ENCODE measurements at regions not wholly inside any gene's neighbourhood (a gene's known extent, or its start where the extent isn't known, plus 50 kb on each side); places are given as distances from the start of the nearest gene placed in this dataset.

DNA sequence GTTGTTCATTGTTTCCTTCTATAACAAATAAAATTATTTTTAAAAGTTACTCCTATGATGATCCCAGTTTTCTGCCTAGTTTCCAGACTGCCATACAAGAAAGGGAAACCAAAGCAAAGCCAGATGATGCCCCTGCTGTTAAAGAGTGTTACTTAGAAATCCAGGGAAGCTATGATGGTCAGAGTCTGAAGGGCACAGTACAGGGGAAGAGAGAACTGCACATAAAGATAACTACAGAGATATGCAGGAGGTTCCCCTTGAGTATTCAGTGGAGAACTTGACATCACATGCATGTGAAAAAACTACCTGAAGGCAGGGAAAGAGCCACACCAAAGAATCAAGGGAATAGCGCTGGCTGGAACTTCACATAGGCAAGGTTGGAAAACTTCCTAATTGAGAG, 494.2 kb upstream of the FSTL5 start:
- Histone ChIP-seq H3K36me3 (no peaks in the 10 kb centered on the region), H3K27me3 (replicated peaks in 1 of 7) (no peaks in the 10 kb centered on the region), H3K27ac (no peak overlapping the region), H3K4me1 (no peaks in the 10 kb centered on the region), H3K4me3 (no peak overlapping the region), H3K9me3 (no peaks in the 10 kb centered on the region)
- TF ChIP-seq POLR2AphosphoS5 (IDR thresholded peaks at IDR 0.05): no peak
- TF ChIP-seq POLR2A (IDR thresholded peaks at IDR 0.05): no peak
- TF ChIP-seq, protein P1, sequence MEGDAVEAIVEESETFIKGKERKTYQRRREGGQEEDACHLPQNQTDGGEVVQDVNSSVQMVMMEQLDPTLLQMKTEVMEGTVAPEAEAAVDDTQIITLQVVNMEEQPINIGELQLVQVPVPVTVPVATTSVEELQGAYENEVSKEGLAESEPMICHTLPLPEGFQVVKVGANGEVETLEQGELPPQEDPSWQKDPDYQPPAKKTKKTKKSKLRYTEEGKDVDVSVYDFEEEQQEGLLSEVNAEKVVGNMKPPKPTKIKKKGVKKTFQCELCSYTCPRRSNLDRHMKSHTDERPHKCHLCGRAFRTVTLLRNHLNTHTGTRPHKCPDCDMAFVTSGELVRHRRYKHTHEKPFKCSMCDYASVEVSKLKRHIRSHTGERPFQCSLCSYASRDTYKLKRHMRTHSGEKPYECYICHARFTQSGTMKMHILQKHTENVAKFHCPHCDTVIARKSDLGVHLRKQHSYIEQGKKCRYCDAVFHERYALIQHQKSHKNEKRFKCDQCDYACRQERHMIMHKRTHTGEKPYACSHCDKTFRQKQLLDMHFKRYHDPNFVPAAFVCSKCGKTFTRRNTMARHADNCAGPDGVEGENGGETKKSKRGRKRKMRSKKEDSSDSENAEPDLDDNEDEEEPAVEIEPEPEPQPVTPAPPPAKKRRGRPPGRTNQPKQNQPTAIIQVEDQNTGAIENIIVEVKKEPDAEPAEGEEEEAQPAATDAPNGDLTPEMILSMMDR (IDR thresholded peaks at IDR 0.05 in 8 of 11, conservative IDR thresholded peaks at IDR 0.05 in 3 of 11): no peak
- DNase-seq: no peak
- WGBS, 5 donors: 90 to 100% (median 95%) methylated on average over 1 of the region's 1 CpG
- intact Hi-C loops (cut with DNase I; ENCODE audit: low total_unique reads): no loop called here

DNA sequence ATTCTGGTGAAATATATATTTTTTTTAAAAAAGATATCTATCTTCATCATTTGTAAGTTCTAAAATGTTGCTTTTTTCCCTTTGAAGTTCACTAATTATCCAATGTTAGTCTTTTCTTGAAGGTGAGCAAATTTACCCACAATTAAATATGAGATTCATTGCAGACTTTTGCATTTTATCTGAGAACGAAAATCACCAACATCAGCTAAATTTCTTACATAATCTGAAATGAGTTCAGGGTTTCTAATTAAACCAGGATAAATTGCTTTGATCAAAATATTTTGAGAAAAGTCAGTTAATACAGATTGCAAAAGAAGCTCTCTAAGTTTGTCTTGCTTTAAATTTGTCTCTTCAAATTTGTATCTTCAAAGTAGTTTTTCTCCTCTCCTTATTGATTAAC, 486.4 kb upstream of the FSTL5 start:
- H3K9me3 ChIP-seq: no peaks in the 10 kb centered on the region
- intact Hi-C loops (cut with DNase I; ENCODE audit: low total_unique reads): no loop called here
- no peaks in the 10 kb centered on the region for H3K4me1 ChIP-seq
- H3K36me3 ChIP-seq: no peaks in the 10 kb centered on the region
- no peak overlapping the region for H3K4me3 ChIP-seq
- no peak overlapping the region for H3K27ac ChIP-seq
- no peak for DNase-seq
- WGBS, 5 donors: 57 to 84% (median 74%) methylated on average over 1 of the region's 1 CpG
- H3K27me3 ChIP-seq (replicated peaks in 1 of 7): no peaks in the 10 kb centered on the region
- TF ChIP-seq POLR2A (IDR thresholded peaks at IDR 0.05): no peak
- TF ChIP-seq, protein P1 (IDR thresholded peaks at IDR 0.05 in 8 of 11, conservative IDR thresholded peaks at IDR 0.05 in 3 of 11): no peak
- no peak for TF ChIP-seq POLR2AphosphoS5 (IDR thresholded peaks at IDR 0.05)

DNA sequence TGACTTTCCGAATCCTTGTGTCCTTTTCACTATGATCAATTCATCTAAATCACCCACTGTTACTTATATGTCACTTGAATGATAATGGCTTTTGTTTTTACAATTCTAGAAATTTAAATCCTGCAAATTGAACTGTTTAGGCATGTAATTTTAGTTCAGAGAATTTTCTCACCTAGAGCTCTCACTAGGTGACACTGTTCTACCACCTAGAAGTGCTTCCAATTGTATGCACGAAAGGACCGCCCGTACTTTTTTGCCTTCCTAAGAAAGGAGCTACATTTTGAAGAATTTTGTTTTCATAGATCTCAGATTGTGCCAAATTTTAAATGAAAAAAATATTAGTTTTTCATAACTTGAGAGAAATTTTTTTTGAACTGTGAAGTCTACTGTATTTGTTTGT, 481.6 kb upstream of the FSTL5 start:
- no peaks in the 10 kb centered on the region for H3K27me3 ChIP-seq (replicated peaks in 1 of 7)
- H3K4me3 ChIP-seq: no peak overlapping the region
- intact Hi-C loops (cut with DNase I; ENCODE audit: low total_unique reads): no loop called here
- peaks cover 0 to 3% (median 0%) of the 10 kb centered on the region in 8 donors for H3K9me3 ChIP-seq
- H3K36me3 ChIP-seq: no peaks in the 10 kb centered on the region
- no peak overlapping the region for H3K27ac ChIP-seq
- 53 to 66% (median 63%) methylated on average over 4 of the region's 4 CpGs for whole genome bisulfite sequencing, 5 donors
- TF ChIP-seq, protein P1 (IDR thresholded peaks at IDR 0.05 in 8 of 11, conservative IDR thresholded peaks at IDR 0.05 in 3 of 11): no peak
- TF ChIP-seq POLR2AphosphoS5 (IDR thresholded peaks at IDR 0.05): no peak
- no peak for TF ChIP-seq POLR2A (IDR thresholded peaks at IDR 0.05)
- DNase-seq: no peak
- H3K4me1 ChIP-seq: no peaks in the 10 kb centered on the region

DNA sequence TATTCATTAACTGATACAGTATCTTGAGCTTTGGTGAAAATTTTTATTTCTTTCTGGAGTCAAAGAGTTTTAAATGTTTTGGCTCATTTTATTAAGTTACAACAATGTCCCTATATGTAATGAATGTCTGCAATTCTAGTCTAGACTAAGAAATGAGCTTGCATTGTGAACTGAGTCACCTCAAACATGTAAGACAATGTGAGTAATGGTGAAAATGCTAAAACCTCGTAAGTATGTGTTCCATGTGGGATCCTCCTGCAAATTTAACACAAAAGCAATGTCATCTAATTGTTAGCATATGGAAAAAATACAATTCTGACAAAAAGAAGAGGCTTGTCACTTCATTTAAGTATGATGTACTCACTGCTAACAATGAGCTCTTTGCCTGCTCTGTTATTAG, 480.5 kb upstream of the FSTL5 start:
- 24 to 43% (median 37%) methylated on average over 1 of the region's 1 CpG for WGBS, 5 donors
- TF ChIP-seq POLR2AphosphoS5 (IDR thresholded peaks at IDR 0.05) (no peak), POLR2A (IDR thresholded peaks at IDR 0.05) (no peak)
- TF ChIP-seq, protein P1 (IDR thresholded peaks at IDR 0.05 in 8 of 11, conservative IDR thresholded peaks at IDR 0.05 in 3 of 11): no peak
- H3K27ac ChIP-seq: no peak overlapping the region
- intact Hi-C loops (cut with DNase I; ENCODE audit: low total_unique reads): no loop called here
- no peaks in the 10 kb centered on the region for H3K27me3 ChIP-seq (replicated peaks in 1 of 7)
- H3K4me1 ChIP-seq: no peaks in the 10 kb centered on the region
- no peak for DNase-seq
- peaks cover 0 to 8% (median 0%) of the 10 kb centered on the region in 8 donors for H3K9me3 ChIP-seq
- H3K36me3 ChIP-seq: no peaks in the 10 kb centered on the region
- no peak overlapping the region for H3K4me3 ChIP-seq

Measured in spleen (tissue), 11 donors.